Ovary (tissue), 3 donors: ENCODE measurements at regions not wholly inside any gene's neighbourhood (a gene's known extent, or its start where the extent isn't known, plus 50 kb on each side); places are given as distances from the start of the nearest gene placed in this dataset.

Experiments used
- CTCF ChIP-seq, 3 donors: fragments of 450-650 bp in 2 of 3; fragments of 200-600 bp in 1 of 3; IDR thresholded peaks; one replicate each; pipeline versions ENCODE4 v1.5.1 to v1.8.0; 2016 to 2022; ENCODE audit warnings: antibody characterized with exemption in 3 of 3, mild to moderate bottlenecking in 1 of 3
- EP300 ChIP-seq: sonication (generic); formaldehyde crosslinking; IDR thresholded peaks from one replicate; pipeline ENCODE4 v1.6.1; 2017; ENCODE audit warnings: antibody characterized with exemption
- POLR2A ChIP-seq: fragments of 450-650 bp; IDR thresholded peaks from one replicate; pipeline ENCODE4 v1.6.1; 2017; ENCODE audit warnings: antibody characterized with exemption, mild to moderate bottlenecking, moderate library complexity
- donor health status: DM: no; HTN: no; CAD: no.

GRCh38 chrX:112967341-112967740, 126.7 kb upstream of the AMOT start:
- TF ChIP-seq CTCF (IDR thresholded peaks at IDR 0.05), result no peak
- TF ChIP-seq POLR2A, result no peak
- TF ChIP-seq EP300, result no peak
